ENCODE measurements at regions not wholly inside any gene's neighbourhood (a gene's known extent, or its start where the extent isn't known, plus 50 kb on each side); places are given as distances from the start of the nearest gene placed in this dataset.

DNA sequence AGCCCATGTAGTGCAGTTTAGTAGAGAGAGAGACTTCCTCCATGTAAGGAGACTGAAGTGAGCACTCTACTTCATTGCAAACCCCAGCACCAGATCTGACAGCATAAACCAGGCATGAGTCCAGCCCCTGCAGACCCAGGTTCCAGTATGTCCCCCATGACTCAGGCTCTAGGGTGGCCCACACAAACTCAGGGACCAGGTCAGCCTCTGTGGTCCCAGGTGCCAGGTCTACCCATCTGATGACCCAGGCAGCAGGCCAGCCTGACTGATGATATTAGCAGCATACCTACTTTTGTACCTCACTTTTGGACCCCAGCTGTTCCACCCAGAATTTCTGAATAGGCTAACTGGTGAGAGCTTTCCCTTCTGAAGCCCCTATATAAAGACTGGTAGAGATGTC, 647.8 kb downstream of the ANXA1 start:
- no peaks in the 10 kb centered on the region for H3K36me3 Mint-ChIP-seq (ENCODE audit: insufficient read depth, unreplicated experiment)
- BruUV-seq (replicated peaks), result no TSS peak
- TF ChIP-seq, protein P1, sequence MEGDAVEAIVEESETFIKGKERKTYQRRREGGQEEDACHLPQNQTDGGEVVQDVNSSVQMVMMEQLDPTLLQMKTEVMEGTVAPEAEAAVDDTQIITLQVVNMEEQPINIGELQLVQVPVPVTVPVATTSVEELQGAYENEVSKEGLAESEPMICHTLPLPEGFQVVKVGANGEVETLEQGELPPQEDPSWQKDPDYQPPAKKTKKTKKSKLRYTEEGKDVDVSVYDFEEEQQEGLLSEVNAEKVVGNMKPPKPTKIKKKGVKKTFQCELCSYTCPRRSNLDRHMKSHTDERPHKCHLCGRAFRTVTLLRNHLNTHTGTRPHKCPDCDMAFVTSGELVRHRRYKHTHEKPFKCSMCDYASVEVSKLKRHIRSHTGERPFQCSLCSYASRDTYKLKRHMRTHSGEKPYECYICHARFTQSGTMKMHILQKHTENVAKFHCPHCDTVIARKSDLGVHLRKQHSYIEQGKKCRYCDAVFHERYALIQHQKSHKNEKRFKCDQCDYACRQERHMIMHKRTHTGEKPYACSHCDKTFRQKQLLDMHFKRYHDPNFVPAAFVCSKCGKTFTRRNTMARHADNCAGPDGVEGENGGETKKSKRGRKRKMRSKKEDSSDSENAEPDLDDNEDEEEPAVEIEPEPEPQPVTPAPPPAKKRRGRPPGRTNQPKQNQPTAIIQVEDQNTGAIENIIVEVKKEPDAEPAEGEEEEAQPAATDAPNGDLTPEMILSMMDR (IDR thresholded peaks at IDR 0.05; ENCODE audit: insufficient read depth in 1 of 2, low read depth in 1 of 2, low read length in 1 of 2, severe bottlenecking in 1 of 2, unreplicated experiment in 1 of 2), result no peak
- DNase-seq, result no peak
- no peak overlapping the region for H3K27ac Mint-ChIP-seq (ENCODE audit: unreplicated experiment)
- H3K36me3 ChIP-seq (ENCODE audit: control insufficient read depth, insufficient read depth, low read length), result no peaks in the 10 kb centered on the region
- H3K27me3 Mint-ChIP-seq (ENCODE audit: insufficient read depth, unreplicated experiment), result no peaks in the 10 kb centered on the region
- no peaks in the 10 kb centered on the region for H3K9me3 ChIP-seq
- no peaks in the 10 kb centered on the region for H3K4me1 Mint-ChIP-seq (ENCODE audit: low read depth, unreplicated experiment)
- no peak overlapping the region for H3K4me3 ChIP-seq (ENCODE audit: low read depth, low read length)
- intact Hi-C loops (cut with micrococcal nuclease; ENCODE audit: unreplicated experiment), result no loop called here
- H3K27me3 ChIP-seq (replicated peaks; ENCODE audit: control insufficient read depth, insufficient read depth, low read length), result no peaks in the 10 kb centered on the region
- H3K4me1 ChIP-seq, result no peaks in the 10 kb centered on the region
- CTCF ChIA-PET, result no interaction called here
- no peaks in the 10 kb centered on the region for H3K9me3 Mint-ChIP-seq (ENCODE audit: unreplicated experiment)
- H3K4me3 Mint-ChIP-seq (ENCODE audit: unreplicated experiment), result no peak overlapping the region
- POLR2A ChIA-PET, result no interaction called here

DNA sequence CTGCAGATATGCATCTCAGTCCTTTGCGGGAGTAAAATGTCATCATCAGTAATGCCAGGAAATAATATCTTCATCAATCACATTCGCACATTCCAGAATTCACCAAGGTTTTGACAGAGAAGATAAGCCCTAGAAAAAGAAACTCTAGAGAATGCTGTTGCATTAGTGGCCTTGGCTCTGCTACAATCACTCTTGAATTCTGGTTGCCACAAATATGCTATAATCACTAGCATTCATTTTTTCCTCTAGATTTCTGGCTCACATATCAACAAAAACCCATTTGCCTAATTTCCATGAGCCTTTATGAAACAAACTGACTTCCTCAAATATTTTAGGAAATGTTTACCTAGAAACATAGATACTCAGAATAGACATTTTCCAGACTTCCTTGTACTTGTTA, 653.4 kb downstream of the ANXA1 start:
- no peaks in the 10 kb centered on the region for H3K9me3 Mint-ChIP-seq (ENCODE audit: unreplicated experiment)
- no peak for DNase-seq
- Histone ChIP-seq H3K4me1 (no peaks in the 10 kb centered on the region), H3K9me3 (no peaks in the 10 kb centered on the region), H3K36me3 (ENCODE audit: control insufficient read depth, insufficient read depth, low read length) (no peaks in the 10 kb centered on the region), H3K4me3 (ENCODE audit: low read depth, low read length) (no peak overlapping the region), H3K27me3 (replicated peaks; ENCODE audit: control insufficient read depth, insufficient read depth, low read length) (no peaks in the 10 kb centered on the region)
- TF ChIP-seq, protein P1 (IDR thresholded peaks at IDR 0.05; ENCODE audit: insufficient read depth in 1 of 2, low read depth in 1 of 2, low read length in 1 of 2, severe bottlenecking in 1 of 2, unreplicated experiment in 1 of 2), result no peak
- POLR2A ChIA-PET, result no interaction called here
- no peaks in the 10 kb centered on the region for H3K27me3 Mint-ChIP-seq (ENCODE audit: insufficient read depth, unreplicated experiment)
- no peak overlapping the region for H3K27ac Mint-ChIP-seq (ENCODE audit: unreplicated experiment)
- CTCF ChIA-PET, result no interaction called here
- no peak overlapping the region for H3K4me3 Mint-ChIP-seq (ENCODE audit: unreplicated experiment)
- H3K4me1 Mint-ChIP-seq (ENCODE audit: low read depth, unreplicated experiment), result no peaks in the 10 kb centered on the region
- H3K36me3 Mint-ChIP-seq (ENCODE audit: insufficient read depth, unreplicated experiment), result no peaks in the 10 kb centered on the region
- no TSS peak for BruUV-seq (replicated peaks)
- intact Hi-C loops (cut with micrococcal nuclease; ENCODE audit: unreplicated experiment), result no loop called here

DNA sequence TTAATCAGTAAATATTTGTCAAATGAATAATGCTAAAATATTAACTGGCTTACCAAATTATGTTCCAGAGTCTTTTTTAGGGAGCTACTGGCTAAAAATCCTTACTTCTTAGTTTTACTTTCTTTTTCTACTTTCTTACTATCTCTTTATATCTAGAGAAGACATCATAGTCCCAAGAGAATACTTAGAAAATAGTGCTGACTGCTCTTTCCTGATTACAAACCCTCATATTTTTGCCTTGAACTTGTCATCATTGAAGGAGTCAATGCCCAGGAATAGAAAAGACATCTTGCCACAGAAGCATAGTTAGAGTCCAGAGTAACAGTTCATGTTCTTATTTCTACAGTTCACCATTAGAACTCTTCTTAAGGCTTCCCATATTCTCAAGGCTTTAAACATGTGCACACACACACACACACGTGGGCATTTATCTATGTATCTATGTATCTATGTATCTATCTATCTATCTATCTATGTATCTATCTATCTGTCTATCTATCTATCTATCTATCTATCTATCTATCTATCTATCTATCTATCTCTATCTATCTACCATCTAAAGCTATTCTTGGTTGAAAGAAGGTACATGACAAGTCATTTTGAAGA, 654.3 kb downstream of the ANXA1 start:
- POLR2A ChIA-PET, result no interaction called here
- TF ChIP-seq, protein P1 (IDR thresholded peaks at IDR 0.05; ENCODE audit: insufficient read depth in 1 of 2, low read depth in 1 of 2, low read length in 1 of 2, severe bottlenecking in 1 of 2, unreplicated experiment in 1 of 2), result no peak
- no peaks in the 10 kb centered on the region for H3K4me1 ChIP-seq
- Mint-ChIP-seq H3K36me3 (ENCODE audit: insufficient read depth, unreplicated experiment) (no peaks in the 10 kb centered on the region), H3K4me3 (ENCODE audit: unreplicated experiment) (no peak overlapping the region), H3K4me1 (ENCODE audit: low read depth, unreplicated experiment) (no peaks in the 10 kb centered on the region), H3K27ac (ENCODE audit: unreplicated experiment) (no peak overlapping the region), H3K27me3 (ENCODE audit: insufficient read depth, unreplicated experiment) (no peaks in the 10 kb centered on the region), H3K9me3 (ENCODE audit: unreplicated experiment) (no peaks in the 10 kb centered on the region)
- intact Hi-C loops (cut with micrococcal nuclease; ENCODE audit: unreplicated experiment), result no loop called here
- BruUV-seq (replicated peaks), result no TSS peak
- H3K9me3 ChIP-seq, result no peaks in the 10 kb centered on the region
- DNase-seq, result no peak
- no peak overlapping the region for H3K4me3 ChIP-seq (ENCODE audit: low read depth, low read length)
- no peaks in the 10 kb centered on the region for H3K27me3 ChIP-seq (replicated peaks; ENCODE audit: control insufficient read depth, insufficient read depth, low read length)
- no peaks in the 10 kb centered on the region for H3K36me3 ChIP-seq (ENCODE audit: control insufficient read depth, insufficient read depth, low read length)
- CTCF ChIA-PET, result no interaction called here

Data from Caco-2 (cell line).